Activated naive CD4-positive, alpha-beta T cell treated with anti-CD3 and anti-CD28 coated beads, Interleukin-2, amount 50 U/mL, for 16 hours (primary cell): ENCODE measurements at regions not wholly inside any gene's neighbourhood (a gene's known extent, or its start where the extent isn't known, plus 50 kb on each side); places are given as distances from the start of the nearest gene placed in this dataset.
"Not testable (repeated sequence)": the region's sequence is repeated elsewhere in the genome, so short reads cannot be mapped to it uniquely, and the experiment has no call there.

Source experiments
- DNase-seq: peaks from one replicate; pipeline ENCODE4 v3.0.0-alpha.2; 2020

DNA sequence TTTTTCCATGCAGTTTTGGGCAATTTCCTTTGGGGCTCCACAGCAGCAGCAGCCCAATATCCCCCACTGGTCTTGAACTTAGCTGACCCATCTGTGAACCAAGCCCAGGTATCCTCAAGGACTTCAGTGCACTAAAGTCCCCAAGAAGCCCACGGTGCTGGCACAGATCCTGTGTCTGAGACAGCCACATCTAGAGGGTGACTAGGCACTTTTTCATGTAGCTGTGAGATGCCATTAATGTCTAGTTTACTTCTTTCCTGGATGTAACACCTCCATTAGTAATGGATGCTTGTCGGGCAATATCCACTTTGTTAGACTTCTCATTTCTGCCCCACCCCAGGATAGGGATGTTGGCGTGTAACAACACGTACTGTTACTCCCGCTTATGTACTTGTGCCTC is 117.9 kb downstream of the GPCPD1 start:
- DNase-seq: no peak

DNA sequence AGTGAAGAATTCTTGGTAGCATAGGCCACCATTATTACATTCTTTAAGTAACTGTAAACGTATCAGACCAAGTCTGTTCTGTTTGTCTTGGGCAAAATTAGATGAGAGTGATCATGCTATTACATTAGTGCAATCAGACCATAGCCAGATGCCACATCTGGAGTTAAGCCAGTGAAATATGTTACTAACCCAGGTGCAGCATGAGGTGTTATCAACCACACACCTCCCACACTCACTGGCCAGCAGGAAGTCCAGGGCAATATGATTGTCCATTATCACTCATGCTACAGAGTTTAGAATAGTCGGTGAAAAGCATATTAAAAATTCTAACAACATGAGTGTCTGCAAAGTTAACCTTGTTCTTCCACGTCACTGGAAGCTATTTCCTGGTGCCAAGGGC is 119.4 kb downstream of the GPCPD1 start:
- DNase-seq: no peak

DNA sequence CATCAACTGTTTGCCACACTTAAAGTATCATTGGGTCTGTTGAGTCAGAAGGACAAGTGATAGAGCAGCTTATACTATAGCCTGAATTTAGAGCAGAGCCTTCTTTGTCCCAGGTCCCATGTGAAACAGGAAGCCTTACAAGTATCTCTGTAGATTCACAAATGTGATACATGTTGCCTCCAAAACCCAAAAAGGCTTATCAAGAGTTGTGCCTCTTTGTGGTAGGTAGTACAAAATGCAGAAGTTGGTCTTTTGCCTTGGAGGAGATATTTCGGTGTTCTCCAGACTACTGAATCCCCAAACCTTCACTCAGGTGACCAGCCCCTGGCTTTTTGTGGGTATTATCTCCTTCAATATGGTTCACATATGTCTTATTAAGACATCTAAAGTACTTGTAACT is 121.2 kb downstream of the GPCPD1 start:
- DNase-seq: no peak

DNA sequence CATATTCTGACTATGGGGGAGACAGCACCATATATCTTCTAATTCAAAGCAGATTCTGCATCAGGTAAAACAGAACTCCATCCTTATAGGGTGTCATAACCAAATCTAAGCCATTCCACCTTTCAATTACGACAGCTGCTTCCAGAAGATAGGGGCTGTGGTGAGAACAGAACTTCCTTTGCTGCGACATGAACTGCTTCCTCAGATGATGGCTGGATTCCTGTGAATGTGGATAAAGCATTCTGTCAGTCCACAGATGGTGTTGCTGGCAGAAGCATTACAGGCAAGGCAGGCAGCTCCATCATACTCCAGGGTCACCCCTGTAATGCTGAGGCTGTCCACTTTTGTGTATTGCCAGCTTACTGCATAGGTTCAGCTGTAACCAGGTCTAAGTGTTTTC is 122.0 kb downstream of the GPCPD1 start:
- DNase-seq: no peak

DNA sequence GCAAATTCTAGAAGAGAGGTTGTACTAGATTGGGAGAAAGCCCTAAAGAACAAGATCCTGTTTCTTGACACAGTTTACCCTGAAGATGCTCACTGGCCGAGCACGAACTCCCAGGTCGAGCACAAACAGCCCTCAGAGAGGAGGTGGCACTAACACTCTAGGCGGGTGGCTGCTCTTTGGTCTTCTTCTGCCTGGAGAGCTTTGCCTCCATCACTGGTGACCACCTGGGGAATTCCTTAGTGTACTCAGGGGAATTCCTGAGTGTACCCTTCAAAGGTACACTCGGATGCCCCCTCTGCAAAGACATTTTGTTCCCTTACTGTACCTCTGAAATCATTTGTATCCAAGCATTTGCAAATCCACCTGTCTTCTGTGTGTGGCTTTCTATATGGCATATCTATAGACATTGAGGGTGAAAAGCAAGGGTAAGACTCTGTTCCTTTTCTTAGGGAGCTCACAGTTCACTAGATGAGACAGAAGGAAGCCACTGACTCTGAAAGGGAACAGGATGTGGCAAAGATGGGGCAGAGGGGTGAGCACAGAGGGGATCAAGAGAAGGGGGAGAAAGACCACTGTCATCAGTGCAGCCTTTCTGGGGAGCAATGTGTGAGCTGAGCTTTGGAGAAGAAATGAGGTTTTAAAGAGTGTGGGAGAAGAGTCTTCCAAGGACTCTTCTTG is 124.3 kb downstream of the GPCPD1 start:
- DNase-seq: no peak

DNA sequence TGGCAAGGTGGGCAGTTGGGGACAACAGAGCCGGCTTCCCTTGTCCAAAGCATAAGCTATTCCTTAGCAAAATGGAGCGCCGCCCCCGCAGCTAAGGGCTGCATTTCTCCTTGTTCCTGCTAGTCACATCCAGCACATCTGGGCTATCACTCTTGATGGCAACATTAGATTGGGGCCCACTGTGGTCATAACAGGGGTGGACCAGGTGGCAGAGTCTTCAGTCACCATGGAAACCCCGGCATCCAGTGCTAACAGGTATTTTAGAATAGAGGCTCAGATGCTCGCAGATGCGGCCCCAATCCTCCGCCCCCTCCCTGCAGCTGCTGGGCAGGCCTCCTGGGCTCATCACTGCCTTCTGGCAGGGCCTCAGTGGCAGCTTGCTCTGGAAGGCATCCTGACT is 125.9 kb downstream of the GPCPD1 start:
- no peak for DNase-seq

DNA sequence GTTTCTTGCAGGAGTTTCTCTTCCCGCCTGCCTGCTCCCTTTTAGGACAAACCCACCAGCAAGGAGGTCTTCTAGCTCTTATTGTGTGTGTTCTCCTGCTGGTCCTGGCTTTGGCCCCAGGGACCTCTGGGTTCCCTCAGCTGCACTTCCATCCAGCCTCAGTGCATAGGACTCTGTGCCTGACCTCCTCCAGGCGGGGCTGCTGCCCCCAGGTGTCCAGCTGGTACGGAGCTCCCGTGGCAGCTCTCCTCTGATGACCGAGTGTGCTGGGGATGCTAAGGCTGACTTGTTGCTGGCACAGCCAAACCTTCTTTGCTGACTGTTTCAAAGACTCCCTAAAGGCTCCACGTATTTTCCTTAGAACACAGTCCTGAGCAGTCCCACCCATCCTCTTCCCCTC is 126.5 kb downstream of the GPCPD1 start:
- DNase-seq: no peak

DNA sequence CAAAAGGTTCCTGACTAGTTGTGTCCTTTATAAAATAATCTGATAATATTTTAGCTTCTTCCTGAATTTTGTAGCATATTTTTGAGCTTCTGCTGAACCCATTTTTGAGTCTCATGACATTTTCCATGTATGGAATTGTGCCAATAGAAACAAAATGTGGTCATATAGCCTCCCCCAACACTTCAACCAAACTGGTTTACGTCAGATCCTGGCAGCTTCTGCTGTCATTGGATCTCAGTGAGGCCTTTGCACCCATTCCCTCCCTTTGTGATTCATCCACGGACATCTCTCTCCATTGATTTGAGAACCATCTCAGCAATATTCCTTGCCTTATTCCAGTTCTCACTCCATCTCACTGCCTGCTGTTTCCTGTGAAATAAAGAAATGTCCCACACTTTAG is 128.0 kb downstream of the GPCPD1 start:
- DNase-seq: no peak

DNA sequence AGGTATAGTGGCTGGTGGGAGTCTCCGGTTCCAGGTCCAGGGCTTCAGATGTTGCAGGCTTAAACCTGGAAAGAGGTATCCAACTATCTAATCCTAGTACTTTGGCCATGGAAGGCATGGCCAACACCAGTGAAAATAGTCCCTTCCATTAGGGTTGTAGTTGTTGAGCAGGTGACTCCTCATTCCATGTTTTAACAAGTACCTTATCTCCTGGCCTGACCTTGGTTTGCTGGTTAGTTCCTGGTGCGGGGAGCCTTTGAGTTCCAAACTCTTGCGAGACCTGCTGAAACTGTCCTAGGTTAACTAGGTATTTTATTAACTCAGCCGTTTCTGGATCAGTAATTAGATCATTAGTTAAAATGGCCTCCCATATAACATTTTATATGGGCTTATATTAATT is 128.9 kb downstream of the GPCPD1 start:
- DNase-seq: no peak

DNA sequence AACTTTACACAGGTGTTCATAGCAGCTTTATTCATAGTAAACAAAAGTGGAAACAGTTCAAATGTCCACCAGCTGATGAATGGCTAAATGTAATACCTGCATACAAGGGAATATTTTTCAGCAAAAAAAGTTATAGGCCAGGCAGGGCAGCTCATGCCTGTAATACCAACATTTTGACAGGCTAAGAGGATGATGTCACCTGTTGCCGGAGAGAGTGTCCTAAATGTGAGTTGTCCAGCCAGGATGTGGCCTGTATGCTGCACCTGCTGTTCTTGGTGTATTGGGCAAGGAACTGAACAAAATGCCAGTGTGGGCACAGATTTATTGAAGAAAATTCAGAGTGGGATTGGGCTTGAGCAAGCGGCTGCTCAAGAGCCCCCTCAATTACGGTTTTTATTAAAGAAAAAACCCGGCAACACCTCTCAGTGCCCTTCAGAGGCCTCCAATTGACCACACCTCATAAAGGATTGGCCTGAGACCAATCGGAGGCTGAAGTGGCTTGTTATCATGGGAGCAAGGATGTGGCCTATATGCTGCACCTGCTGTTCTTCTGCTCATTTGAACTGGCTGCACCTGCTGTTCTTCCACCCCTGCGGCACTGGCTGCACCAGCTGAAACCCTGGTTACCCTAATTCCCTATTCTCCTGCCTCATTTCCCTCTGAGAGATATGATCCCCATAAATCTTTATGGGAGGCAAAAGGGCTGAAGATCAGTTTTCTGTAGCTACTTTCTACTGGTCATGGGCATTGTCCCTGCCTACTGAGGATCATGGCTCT is 129.8 kb downstream of the GPCPD1 start:
- DNase-seq: no peak

DNA sequence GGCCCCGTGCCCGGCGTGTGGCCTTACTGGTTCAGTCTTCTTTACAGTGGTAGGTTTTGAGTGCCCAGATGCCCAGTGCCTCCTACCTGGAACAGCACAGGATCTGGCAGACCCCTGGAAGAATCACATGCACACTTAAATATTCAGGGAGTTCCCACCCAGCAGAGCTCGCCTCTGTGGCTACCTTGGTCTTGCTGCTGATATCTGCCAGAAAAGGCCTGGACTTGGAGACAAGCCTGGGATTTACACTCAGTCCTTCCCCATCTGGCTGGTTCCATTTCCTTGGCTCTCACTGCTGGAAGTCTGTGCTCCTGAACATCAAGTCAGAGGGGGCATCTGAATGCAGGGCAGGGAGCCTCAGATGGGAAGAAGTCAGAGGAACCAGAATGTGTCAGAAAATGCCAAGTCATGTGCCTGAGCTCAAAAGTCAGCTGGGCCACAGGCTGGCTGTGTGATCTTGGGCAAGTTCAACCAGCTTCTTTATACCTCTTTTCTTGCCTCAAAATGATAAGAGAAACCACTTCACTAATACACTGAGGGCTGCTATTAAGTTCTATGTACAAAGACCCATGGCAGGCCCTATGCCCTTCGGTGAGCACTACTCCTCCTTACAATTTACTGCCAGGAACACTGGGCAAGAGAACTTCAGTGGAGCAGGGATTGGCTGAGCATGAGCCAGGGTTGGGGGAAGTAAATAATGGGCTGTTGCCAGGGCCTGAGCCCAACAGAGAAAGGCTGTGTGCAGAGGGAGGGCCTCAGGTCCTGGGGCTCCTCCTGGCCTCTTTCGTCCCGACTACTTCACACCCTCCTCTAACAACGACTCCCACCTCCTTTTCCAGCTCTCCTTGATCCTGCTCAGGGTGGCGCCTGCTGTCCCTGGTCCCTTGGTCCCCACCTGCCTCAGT is 135.9 kb downstream of the GPCPD1 start:
- DNase-seq: no peak

DNA sequence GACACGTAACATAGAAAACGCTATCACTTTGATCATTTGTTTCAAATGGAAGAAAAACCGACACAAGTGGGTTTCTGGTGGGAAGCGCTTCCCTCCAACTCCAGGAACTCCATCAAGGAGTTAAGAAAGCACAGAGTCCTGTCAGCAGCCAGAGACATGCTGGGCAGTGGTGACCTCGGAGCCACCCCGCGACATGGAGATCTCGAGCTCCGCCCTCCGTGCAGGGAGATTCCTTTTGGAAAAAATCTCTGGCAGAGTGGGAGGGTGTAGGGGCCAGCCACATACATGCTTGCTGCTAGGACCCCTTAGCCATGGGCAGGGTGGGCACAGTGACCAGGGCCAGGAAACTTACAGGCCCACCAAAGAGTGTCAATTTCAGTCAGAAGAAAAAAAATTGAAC is 138.9 kb downstream of the GPCPD1 start:
- DNase-seq: not testable (repeated sequence)

DNA sequence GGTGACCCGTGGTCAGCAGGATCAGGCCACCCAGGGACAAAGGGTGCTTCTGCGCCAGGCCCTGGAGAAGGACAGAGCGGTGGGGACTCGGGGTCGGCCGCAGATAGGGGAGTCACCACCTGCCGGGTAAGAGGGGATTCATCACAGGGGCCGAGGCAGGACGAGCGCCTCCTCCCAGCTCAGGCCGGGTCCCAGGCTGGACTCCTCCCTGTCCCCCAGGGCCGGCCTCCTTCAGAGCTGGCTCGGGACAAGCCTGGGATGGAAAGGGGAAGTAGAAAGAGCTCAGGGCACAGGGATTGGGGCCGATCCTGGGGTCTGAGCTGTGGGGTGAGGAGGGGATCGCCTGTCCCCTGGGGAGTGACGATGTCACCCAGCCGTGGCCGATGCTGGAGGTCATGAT is 139.4 kb downstream of the GPCPD1 start:
- DNase-seq: no peak

DNA sequence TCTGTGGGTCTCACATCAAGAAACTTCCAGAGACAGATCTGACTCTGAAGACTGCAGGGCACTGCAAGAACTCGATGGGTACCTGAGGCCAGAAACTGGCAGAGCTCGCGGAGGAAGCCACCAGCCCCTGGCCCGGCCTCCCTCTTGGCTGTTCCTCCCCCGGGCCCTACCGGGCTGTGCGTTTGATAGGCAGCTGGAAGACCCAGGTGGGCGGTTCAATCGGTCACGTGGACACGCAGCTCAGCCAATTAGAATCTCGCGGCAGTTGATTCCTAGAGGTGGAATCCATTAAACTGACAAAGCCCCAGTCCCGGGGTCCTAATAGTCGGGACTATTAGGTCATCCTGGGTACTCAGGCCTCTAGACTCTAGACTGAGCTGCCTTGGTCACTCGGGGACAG is 139.9 kb downstream of the GPCPD1 start:
- no peak for DNase-seq

DNA sequence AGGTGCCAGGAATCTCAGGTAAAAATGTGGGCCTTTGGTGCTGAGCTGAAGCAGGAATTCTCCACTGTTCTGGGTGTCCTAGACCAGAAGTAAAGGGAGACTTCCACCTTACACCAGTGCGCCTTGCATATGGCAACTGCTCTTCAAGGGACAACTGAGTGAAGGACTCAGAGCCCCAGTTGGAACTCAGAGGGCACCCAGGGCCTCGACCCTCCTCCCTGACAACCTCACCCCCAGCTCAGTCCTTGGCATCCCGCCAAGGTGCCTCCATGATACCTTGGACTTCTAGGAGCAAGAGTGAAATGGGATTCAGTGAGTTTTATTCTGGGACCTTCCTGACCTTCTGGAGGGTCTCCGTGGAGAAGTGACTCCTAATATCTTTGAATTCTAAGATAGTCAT is 140.3 kb downstream of the GPCPD1 start:
- DNase-seq: no peak

DNA sequence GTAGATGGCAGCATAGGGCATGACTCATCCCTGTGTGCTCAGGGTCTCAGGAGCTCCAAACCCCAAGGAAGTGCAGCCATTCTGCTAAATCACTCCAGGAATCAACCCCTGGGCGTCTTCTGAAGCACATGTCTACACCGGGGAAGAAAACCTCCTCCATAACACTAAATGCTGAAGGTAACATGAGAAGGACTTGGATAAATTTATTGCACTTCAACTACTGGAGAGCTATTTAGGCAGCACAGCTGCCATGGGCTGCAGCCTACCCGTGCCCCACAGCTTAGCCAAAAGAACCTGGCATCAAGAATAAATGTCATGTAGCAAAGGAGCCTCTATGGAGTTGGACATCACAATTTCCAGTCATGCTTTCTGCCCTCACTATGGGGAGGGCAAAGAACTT is 141.7 kb downstream of the GPCPD1 start:
- no peak for DNase-seq

DNA sequence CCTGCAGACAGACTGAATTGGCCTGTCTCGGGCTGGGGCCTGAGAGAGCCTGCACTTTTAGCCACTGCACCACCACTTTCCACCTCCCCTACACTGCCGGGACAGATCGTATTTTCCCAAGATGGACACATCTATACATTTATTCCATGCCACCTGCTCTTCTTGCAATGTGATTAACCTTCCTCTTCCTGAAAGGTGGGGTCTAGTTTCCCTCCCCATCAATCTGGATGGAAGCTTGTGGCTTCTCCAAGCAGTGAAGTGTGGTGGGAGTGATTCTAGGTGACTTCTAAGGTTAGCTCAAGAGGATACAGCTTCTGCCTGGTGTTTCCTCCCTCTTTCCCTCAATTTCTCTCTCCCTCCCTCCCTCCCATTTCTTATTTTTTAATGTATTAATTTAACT is 143.7 kb downstream of the GPCPD1 start:
- DNase-seq: no peak

DNA sequence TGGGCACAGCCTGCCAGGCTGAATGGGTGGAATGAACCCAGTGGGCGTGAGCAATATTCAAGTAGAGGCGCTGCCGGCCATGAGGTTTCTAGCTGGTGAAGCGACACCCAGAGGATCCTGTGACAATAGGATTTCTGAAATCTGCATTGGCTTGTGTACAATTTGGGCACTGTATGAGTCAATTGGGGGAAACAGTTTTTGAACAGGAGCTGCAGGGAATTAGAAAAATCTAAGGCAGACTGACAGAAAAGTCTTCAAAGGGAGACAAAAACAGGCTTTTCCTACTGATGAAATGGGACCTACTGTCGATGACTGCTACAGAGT is 145.2 kb downstream of the GPCPD1 start:
- no peak for DNase-seq

DNA sequence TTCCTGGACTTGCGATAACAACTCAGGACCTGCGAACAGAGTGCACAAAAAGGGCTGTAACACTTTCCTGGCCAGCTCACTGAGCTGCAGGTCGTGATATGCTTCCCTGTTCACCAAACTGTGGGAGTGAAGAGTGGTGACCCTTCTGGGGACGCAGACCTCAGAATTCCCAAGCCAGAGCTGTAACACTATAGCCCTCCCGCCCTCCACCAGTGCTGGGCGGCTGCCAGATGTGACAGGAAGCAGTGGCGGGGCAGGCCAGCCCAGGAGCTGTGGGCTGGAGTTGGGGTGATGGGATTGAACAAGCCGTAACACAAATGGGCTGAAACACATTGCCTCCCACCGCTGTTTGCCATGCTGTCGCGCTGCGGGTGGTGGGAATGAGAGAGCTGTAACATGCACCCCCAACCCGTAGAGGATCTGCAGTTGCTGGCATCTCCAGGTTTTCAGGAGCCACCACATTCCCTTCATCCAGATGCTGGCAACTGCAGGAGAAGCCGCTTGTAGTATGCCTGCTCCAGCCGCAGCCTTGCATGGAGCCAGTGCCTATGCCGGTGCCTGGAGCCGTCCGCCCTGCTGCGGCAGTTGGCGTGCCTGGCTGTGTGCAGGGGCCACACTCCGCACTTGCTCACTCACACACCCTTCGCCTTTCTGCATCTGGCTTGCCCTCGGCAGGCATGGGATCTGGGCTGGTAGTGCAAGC is 145.8 kb downstream of the GPCPD1 start:
- no peak for DNase-seq

DNA sequence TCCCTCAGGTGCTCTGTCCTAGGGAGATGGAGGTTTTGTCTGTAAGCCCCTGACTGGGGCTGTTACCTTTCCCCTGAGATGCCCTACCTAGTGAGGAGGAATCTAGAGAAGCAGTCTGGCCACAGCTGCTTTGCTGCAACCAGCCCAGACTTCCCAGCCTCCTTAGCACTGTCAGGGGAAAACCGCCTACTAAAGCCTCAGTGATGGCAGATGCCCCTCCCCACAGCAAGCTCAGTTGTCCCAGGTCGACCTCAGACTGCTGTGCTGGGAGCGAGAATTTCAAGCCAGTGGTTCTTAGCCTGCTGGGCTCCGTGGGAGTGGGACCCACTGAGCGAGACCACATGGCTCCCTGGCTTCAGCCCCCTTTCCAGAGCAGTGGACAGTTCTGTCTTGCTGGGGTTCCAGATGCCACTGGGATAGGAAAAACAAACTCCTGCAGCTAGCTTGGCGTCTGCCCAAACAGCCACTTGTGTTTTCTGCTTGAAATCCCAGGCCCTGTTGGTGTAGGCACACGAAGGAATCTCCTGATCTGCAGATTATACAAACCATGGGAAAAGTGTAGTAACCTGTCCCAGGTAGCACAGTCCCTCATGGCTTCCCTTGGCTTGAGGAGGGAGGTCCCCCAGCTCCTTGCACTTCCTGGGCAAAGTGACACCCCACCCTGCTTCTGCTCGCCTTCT is 146.4 kb upstream of the PROKR2 start:
- DNase-seq: no peak

DNA sequence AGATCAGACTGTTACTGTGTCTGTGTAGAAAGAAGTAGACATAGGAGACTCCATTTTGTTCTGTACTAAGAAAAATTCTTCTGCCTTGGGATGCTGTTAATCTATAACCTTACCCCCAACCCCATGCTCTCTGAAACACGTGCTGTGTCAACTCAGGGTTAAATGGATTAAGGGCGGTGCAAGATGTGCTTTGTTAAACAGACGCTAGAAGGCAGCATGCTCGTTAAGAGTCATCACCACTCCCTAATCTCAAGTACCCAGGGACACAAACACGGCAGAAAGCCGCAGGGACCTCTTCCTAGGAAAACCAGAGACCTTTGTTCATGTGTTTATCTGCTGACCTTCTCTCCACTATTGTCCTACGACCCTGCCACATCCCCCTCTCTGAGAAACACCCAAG is 137.0 kb upstream of the PROKR2 start:
- not testable (repeated sequence) for DNase-seq

DNA sequence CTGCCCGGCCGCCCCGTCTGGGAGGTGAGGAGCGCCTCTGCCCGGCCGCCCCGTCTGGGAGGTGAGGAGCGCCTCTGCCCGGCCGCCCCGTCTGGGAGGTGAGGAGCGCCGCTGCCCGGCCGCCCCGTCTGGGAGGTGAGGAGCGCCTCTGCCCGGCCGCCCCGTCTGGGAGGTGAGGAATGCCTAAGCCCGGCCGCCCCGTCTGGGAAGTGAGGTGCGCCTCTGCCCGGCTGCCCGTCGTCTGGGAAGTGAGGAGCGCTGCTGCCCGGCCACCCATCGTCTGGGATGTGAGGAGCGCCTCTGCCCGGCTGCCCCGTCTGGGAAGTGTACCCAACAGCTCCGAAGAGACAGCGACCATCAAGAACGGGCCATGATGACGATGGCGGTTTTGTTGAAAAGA is 136.6 kb upstream of the PROKR2 start:
- not testable (repeated sequence) for DNase-seq

DNA sequence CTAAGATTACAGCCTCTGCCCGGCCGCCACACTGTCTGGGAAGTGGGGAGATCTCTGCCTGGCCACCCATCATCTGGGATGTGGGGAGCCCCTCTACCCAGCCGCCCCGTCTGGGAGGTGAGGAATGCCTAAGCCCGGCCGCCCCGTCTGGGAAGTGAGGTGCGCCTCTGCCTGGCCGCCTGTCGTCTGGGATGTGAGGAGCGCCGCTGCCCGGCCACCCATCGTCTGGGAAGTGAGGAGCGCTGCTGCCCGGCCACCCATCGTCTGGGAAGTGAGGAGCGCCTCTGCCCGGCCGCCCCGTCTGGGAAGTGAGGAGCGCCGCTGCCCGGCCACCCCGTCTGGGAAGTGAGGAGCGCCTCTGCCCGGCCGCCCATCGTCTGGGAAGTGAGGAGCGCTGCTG is 135.9 kb upstream of the PROKR2 start:
- DNase-seq: not testable (repeated sequence)
